Chondrocyte (in vitro differentiated cells): ENCODE measurements at regions not wholly inside any gene's neighbourhood (a gene's known extent, or its start where the extent isn't known, plus 50 kb on each side); places are given as distances from the start of the nearest gene placed in this dataset.

Experiments
- DNase-seq: peaks from one replicate; pipeline ENCODE4 v3.0.0; 2021; ENCODE audit warnings: mixed read lengths, low spot score
- H3K27ac Mint-ChIP-seq: one replicate; pipeline ENCODE4 v1.8.0; 2021; ENCODE audit warnings: mild to moderate bottlenecking, moderate library complexity, mixed read lengths; ENCODE audit not compliant: unreplicated experiment
- H3K27me3 Mint-ChIP-seq: 2 replicates; pipeline ENCODE4 v1.8.0; 2021; ENCODE audit warnings: low read depth, mixed read lengths
- H3K36me3 Mint-ChIP-seq: 2 replicates; pipeline ENCODE4 v1.8.0; 2021; ENCODE audit warnings: low read depth, mixed read lengths
- H3K4me1 Mint-ChIP-seq: 2 replicates; pipeline ENCODE4 v1.8.0; 2021; ENCODE audit warnings: low read depth, mild to moderate bottlenecking, mixed read lengths
- H3K4me3 Mint-ChIP-seq: one replicate; pipeline ENCODE4 v1.8.0; 2021; ENCODE audit warnings: mild to moderate bottlenecking, moderate library complexity, mixed read lengths; ENCODE audit not compliant: unreplicated experiment
- H3K9me3 Mint-ChIP-seq: 2 replicates; pipeline ENCODE4 v1.8.0; 2021; ENCODE audit warnings: low read depth, mixed read lengths
- TF ChIP-seq, protein P1 (sequence below): fragments of 200-600 bp; sonication (generic); IDR thresholded peaks from 2 replicates; pipeline ENCODE4 v1.5.0; 2021; ENCODE audit warnings: antibody characterized with exemption, mild to moderate bottlenecking, moderate library complexity

GRCh38 chr14:73788317-73788598 is 63.4 kb upstream of the PTGR2 start:
- peak overlapping the region; percentile 75 for H3K4me3 Mint-ChIP-seq
- peak overlapping the region; percentile 97 for H3K27ac Mint-ChIP-seq
- TF ChIP-seq, protein P1, sequence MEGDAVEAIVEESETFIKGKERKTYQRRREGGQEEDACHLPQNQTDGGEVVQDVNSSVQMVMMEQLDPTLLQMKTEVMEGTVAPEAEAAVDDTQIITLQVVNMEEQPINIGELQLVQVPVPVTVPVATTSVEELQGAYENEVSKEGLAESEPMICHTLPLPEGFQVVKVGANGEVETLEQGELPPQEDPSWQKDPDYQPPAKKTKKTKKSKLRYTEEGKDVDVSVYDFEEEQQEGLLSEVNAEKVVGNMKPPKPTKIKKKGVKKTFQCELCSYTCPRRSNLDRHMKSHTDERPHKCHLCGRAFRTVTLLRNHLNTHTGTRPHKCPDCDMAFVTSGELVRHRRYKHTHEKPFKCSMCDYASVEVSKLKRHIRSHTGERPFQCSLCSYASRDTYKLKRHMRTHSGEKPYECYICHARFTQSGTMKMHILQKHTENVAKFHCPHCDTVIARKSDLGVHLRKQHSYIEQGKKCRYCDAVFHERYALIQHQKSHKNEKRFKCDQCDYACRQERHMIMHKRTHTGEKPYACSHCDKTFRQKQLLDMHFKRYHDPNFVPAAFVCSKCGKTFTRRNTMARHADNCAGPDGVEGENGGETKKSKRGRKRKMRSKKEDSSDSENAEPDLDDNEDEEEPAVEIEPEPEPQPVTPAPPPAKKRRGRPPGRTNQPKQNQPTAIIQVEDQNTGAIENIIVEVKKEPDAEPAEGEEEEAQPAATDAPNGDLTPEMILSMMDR, result no peak
- peaks cover 73% of the 10 kb centered on the region for H3K4me1 Mint-ChIP-seq
- no peaks in the 10 kb centered on the region for H3K36me3 Mint-ChIP-seq
- no peaks in the 10 kb centered on the region for H3K9me3 Mint-ChIP-seq
- no peaks in the 10 kb centered on the region for H3K27me3 Mint-ChIP-seq
- no peak for DNase-seq

DNA sequence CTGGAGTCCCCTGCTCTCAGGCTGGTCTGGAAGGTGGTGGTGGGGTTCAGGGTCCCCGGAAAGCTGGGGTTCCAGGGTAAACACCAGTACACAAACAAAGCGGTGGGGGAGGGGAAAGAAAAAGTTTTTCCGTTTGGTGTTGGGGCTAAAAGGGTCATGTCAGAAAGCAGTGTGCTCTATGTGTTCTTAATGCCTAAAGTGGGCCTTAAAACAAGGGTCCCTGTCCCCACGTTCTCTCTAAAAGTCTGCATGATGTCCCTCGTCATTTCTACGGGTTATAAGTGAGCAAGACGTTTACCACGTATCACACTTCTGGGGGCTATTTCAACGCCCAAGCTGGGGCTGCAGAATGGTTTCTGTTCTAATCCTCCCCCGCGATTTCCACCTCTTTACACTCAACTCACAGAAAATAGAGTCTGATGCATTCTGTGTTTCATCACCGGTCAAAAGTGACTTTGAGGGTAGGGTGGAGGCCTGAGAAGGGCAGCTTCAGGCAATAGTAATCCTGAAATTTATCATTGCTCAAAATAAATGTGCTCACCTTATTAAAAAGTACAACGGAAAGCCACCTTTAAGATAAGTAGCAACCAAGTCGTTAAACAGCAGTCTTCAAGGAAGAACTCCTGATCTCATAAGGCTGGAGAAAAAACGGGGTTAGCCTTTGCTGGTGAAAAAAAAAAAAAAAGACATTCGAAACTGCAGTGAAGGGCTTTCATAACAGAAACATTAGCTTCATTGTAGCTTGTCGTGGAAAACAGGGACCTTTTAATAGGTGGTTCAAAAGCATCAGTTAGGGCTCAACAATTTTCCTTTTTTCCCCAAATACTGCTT is 63.9 kb upstream of the PTGR2 start:
- no peak for DNase-seq
- TF ChIP-seq, protein P1, result no peak
- H3K27ac Mint-ChIP-seq, result peak overlapping the region; percentile 97
- no peaks in the 10 kb centered on the region for H3K9me3 Mint-ChIP-seq
- no peaks in the 10 kb centered on the region for H3K36me3 Mint-ChIP-seq
- peaks cover 78% of the 10 kb centered on the region for H3K4me1 Mint-ChIP-seq
- H3K4me3 Mint-ChIP-seq, result peak overlapping the region; percentile 75
- no peaks in the 10 kb centered on the region for H3K27me3 Mint-ChIP-seq

GRCh38 chr14:73786636-73787485 is 64.8 kb upstream of the PTGR2 start:
- Mint-ChIP-seq H3K9me3 (no peaks in the 10 kb centered on the region), H3K4me3 (peak overlapping the region; percentile 83), H3K4me1 (peaks cover 82% of the 10 kb centered on the region), H3K27me3 (no peaks in the 10 kb centered on the region), H3K36me3 (no peaks in the 10 kb centered on the region), H3K27ac (peak overlapping the region; percentile 97)
- TF ChIP-seq, protein P1, result no peak
- no peak for DNase-seq

- peak overlapping the region; percentile 83 for H3K4me3 Mint-ChIP-seq
Observed at GRCh38 chr14:73785834-73786635, 65.6 kb upstream of the PTGR2 start.

More at GRCh38 chr14:73785834-73786635, 65.6 kb upstream of the PTGR2 start:
- H3K27ac Mint-ChIP-seq, result peak overlapping the region; percentile 96
- DNase-seq, result no peak
- H3K36me3 Mint-ChIP-seq, result no peaks in the 10 kb centered on the region
- H3K27me3 Mint-ChIP-seq, result no peaks in the 10 kb centered on the region
- peaks cover 85% of the 10 kb centered on the region for H3K4me1 Mint-ChIP-seq
- no peaks in the 10 kb centered on the region for H3K9me3 Mint-ChIP-seq
- TF ChIP-seq, protein P1, result peak; percentile 48
